GM12891 (cell line): ENCODE measurements at regions not wholly inside any gene's neighbourhood (a gene's known extent, or its start where the extent isn't known, plus 50 kb on each side); places are given as distances from the start of the nearest gene placed in this dataset.

Experiments
- PAX5 ChIP-seq: IDR thresholded peaks from 2 replicates; pipeline ENCODE4 v1.6.1; 2011; ENCODE audit warnings: low read length, moderate library complexity, mild to moderate bottlenecking; ENCODE audit not compliant: insufficient read depth, severe bottlenecking
- POLR2A ChIP-seq: IDR thresholded peaks from 2 replicates; pipeline ENCODE4 v1.6.1; 2011; ENCODE audit warnings: low read depth, low read length, control low read depth
- POLR2AphosphoS5 ChIP-seq: IDR thresholded peaks from 2 replicates; pipeline ENCODE4 v1.6.1; 2011; ENCODE audit warnings: low read depth, low read length, control low read depth
- POU2F2 ChIP-seq: IDR thresholded peaks from 2 replicates; pipeline ENCODE4 v1.6.1; 2011; ENCODE audit warnings: low read depth, mild to moderate bottlenecking, control low read depth, low read length, moderate library complexity
- SPI1 ChIP-seq: IDR thresholded peaks from 2 replicates; pipeline ENCODE4 v1.6.1; 2011; ENCODE audit warnings: low read depth, low read length, control low read depth
- TAF1 ChIP-seq: IDR thresholded peaks from 2 replicates; pipeline ENCODE4 v1.6.1; 2011; ENCODE audit warnings: low read depth, low read length, control low read depth

DNA sequence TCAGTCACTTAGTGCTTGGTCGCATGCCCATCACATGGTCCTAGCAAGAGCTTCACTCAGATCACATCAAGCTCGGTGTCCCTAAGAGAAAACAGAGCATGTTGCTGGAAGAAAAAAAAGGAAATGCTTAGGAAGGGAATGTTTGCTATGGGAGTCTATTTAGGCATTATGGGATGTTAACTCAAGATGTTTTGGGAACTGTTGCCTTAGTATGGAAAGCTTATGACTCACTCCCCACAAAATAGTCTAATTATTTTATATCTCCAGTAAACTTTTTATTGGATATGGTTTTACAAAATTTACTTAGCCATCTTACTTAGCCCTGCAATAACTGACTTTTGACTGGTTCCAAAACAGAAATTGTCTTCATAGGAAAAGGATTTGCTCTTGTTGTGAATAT, 439.5 kb upstream of the ZEB2 start:
- no peak for TF ChIP-seq POLR2A
- TF ChIP-seq POU2F2: no peak
- no peak for TF ChIP-seq POLR2AphosphoS5
- TF ChIP-seq SPI1: no peak
- no peak for TF ChIP-seq TAF1
- no peak for TF ChIP-seq PAX5
